ENCODE measurements at regions not wholly inside any gene's neighbourhood (a gene's known extent, or its start where the extent isn't known, plus 50 kb on each side); places are given as distances from the start of the nearest gene placed in this dataset.
"Not testable (repeated sequence)": the region's sequence is repeated elsewhere in the genome, so short reads cannot be mapped to it uniquely, and the experiment has no call there.

- no peak for DNase-seq
These were observed 100.1 kb upstream of the PRSS3 start for GRCh38 chr9:33695299-33695698.

GRCh38 chr9:33695856-33696255 lies 99.5 kb upstream of the PRSS3 start:
- no peak for DNase-seq

- no peak for DNase-seq
These were observed 98.2 kb upstream of the PRSS3 start for GRCh38 chr9:33697171-33697570.

- DNase-seq, result no peak
These were observed 97.1 kb upstream of the PRSS3 start for GRCh38 chr9:33698267-33698666.

GRCh38 chr9:33700940-33701339 lies 94.4 kb upstream of the PRSS3 start:
- not testable (repeated sequence) for DNase-seq

GRCh38 chr9:33703430-33704102 lies 91.8 kb upstream of the PRSS3 start:
- no peak for DNase-seq

GRCh38 chr9:33705440-33705839 lies 89.9 kb upstream of the PRSS3 start:
- DNase-seq, result not testable (repeated sequence)

- no peak for DNase-seq
These were observed 86.9 kb upstream of the PRSS3 start for GRCh38 chr9:33708441-33708840.

GRCh38 chr9:33709269-33709668 lies 86.1 kb upstream of the PRSS3 start:
- DNase-seq, result no peak

- DNase-seq, result not testable (repeated sequence)
These were observed 83.9 kb upstream of the PRSS3 start for GRCh38 chr9:33711418-33711817.

GRCh38 chr9:33714989-33715388 lies 80.4 kb upstream of the PRSS3 start:
- no peak for DNase-seq

GRCh38 chr9:33718987-33719386 lies 76.4 kb upstream of the PRSS3 start:
- DNase-seq, result no peak

GRCh38 chr9:33719581-33720374 lies 75.6 kb upstream of the PRSS3 start:
- no peak for DNase-seq

- DNase-seq, result peak; percentile 57
These were observed 73.5 kb upstream of the PRSS3 start for GRCh38 chr9:33721674-33722358.

GRCh38 chr9:33722359-33722675 lies 73.0 kb upstream of the PRSS3 start:
- no peak for DNase-seq

GRCh38 chr9:33728613-33729012 lies 66.7 kb upstream of the PRSS3 start:
- DNase-seq, result no peak

- no peak for DNase-seq
These were observed 64.2 kb upstream of the PRSS3 start for GRCh38 chr9:33731142-33731541.

- no peak for DNase-seq
These were observed 63.7 kb upstream of the PRSS3 start for GRCh38 chr9:33731625-33732024.

- not testable (repeated sequence) for DNase-seq
These were observed 61.0 kb upstream of the PRSS3 start for GRCh38 chr9:33734247-33734940.

GRCh38 chr9:33734941-33735835 lies 60.2 kb upstream of the PRSS3 start:
- DNase-seq, result not testable (repeated sequence)

GRCh38 chr9:33737811-33738606 lies 57.4 kb upstream of the PRSS3 start:
- DNase-seq, result no peak

Measured in NCI-H2171 (cell line).